Limb (tissue), 2 donors: ENCODE measurements at regions not wholly inside any gene's neighbourhood (a gene's known extent, or its start where the extent isn't known, plus 50 kb on each side); places are given as distances from the start of the nearest gene placed in this dataset.

Experiments
- DNase-seq, 2 donors: peaks; one replicate each; pipeline ENCODE4 v3.0.0-alpha.2; 2016; ENCODE audit errors: extremely low spot score in 2 of 2

DNA sequence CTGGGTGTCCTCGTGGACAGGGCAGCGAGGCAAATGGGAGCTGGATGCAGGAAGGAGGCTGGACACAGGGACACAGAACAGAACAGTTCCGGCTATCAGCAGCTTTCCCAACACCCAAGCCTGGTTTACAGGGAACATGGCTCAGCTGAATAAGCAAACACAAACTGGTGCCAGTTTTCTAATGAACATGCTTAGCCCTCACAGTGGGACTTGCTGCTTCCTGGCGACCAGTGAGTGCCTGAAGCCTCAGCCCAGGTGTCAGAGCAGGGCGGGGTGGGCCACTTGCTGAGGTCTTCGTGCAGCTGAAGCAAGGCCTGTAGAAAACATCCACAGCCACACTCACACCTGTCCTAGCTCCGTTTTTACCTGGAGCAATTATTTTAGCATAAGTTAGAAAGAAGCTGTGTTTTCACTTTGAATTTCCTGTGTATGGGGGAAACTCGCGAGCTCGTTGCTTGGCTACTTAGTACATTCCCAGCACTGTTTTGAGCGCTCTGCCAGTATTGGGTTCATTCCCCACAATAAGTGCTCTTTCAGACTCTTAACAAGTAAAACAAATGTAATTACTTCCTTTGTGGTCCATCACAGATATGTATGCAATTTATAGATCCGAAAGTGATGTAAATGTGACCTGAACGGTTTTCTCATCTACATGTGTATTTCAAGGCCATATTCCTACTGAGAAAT is 261.2 kb upstream of the SHH start:
- no peak for DNase-seq

GRCh38 chr7:156071612-156072011 is 259.3 kb upstream of the SHH start:
- DNase-seq = no peak

GRCh38 chr7:156069891-156070290 is 257.6 kb upstream of the SHH start:
- no peak for DNase-seq

GRCh38 chr7:156067156-156067555 is 254.9 kb upstream of the SHH start:
- DNase-seq = no peak

DNA sequence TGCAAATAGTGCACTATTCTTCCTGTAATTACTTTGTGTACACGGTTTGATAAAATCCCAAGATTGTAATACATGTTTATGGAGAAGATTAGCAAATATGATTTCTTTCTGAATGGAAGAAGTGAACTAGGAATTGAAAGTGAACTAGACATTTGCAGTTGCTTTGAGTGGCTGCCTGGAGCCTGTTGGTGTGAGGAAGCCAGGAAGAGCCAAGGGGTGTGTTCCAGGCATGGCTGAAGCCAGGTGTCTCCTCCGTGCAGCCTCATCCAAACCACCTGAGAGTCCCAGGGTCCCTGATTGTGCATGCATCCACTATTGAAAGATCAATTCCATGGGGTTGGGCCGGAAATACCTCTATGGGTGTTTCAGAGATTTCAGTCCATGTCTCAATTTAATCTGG is 253.1 kb upstream of the SHH start:
- DNase-seq = no peak

- DNase-seq = no peak
Observed at GRCh38 chr7:156064971-156065386, 252.7 kb upstream of the SHH start.

DNA sequence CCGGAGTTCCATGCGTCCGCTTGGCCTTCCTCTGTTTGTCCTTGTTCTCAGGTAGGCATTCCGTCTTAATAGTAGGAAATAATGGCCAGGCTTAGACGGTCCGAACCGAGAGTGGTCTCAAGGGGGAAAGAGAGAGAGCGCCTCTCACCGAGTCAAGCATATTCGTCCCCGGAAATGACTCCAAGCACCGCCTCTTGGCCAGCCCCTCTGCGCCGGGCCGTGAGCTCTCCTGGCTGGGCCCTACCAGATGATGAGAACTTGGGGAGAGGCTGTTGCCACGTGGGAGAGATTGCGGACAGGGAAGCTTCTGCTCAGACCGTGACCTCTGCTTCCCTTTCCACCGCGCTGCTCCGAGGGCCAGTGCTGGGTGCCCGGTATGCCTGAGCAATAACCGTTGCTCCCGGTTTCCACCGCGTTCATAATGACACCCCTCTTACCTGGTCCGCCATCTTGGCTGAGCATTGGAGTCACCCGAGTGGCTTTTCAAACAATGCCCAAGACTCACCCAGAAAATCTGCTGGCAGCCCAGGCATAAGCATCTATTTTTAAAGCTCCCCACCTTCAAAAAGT is 251.1 kb upstream of the SHH start:
- no peak for DNase-seq

DNA sequence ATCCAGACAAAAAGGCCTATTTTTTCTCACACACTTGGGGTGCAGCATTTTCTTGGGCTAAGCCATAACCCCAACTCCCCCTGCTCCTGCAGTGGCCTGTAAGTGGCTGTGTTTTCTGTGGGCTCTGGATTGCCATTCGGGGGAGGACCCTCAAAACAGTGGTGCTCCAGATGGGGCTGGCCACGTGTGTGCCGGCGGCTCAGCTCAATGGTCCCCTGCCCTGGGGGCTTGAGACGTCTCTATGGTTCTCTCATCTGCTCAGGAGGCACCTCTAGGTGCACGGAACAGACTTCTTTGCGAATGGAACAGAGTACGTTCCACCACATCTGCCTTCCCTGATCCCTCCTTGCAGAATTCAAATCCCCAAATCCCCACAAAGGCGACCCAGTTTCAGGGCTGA is 250.0 kb upstream of the SHH start:
- DNase-seq = no peak

DNA sequence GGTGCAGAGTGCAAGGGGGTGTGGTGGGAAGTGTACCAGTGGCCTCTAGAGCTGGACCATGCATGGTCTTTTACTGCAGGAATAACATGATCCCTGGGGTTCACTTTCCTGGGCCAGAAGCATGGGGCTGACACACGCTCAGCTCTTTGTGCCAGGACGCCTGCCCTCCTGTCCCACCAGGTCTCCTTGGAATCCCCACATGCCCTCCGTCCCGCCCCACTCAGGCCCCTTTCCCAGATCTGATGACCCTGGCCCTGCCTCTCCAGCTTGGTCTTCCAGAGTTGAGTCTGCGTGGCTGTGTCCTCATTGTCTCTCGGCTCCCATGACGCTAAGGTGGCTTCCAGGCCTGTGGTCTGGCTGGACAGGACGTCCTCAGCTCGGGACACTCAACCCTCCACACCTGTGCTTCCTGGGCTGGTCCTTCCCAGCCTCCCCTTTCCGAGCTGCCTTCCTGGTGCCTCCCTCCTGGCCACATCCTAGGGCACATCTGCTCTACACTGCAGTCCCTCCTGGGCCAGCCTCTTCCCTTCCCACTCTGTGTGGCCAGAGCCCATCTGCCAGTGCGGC is 249.5 kb upstream of the SHH start:
- DNase-seq = no peak

- DNase-seq = no peak
Observed at GRCh38 chr7:156060925-156061324, 248.7 kb upstream of the SHH start.

- DNase-seq = no peak
Observed at GRCh38 chr7:156059369-156059768, 247.1 kb upstream of the SHH start.

DNA sequence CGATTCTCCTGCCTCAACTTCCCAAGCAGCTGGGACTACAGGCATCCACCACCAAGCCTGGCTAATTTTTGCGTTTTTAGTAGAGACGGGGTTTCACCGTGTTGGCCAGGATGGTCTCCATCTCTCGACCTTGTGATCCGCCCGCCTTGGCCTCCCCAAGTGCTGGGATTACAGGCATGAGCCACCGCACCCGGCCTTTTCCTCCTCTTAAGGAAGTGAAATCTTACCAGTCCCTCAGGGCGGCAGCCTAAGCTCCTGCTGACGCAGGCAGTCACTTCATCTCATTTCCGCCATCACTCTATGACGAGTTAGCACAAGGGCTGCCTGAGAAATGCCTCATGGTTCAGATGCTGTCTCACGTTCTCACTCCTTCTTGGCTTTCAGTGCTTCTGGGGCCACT is 246.0 kb upstream of the SHH start:
- DNase-seq = no peak

DNA sequence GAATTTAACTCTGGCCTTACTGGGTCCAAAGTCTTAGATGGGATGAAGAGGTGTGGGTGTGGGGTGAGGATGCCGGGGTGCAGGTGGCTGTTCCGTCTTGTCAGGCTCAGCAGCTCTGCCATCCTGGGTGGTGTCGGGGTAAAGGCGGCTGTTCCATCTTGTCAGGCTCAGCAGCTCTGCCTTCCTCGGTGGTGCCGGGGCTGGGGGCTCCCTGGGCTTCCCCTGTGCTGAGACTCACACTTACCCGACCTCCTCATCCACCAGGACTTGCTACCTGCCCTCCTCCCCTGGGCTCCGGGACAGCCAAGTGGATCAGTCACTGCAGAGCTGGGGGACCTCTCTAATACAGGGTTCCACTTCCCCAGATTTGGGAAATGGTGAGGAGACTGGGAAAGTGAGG is 244.3 kb upstream of the SHH start:
- no peak for DNase-seq

DNA sequence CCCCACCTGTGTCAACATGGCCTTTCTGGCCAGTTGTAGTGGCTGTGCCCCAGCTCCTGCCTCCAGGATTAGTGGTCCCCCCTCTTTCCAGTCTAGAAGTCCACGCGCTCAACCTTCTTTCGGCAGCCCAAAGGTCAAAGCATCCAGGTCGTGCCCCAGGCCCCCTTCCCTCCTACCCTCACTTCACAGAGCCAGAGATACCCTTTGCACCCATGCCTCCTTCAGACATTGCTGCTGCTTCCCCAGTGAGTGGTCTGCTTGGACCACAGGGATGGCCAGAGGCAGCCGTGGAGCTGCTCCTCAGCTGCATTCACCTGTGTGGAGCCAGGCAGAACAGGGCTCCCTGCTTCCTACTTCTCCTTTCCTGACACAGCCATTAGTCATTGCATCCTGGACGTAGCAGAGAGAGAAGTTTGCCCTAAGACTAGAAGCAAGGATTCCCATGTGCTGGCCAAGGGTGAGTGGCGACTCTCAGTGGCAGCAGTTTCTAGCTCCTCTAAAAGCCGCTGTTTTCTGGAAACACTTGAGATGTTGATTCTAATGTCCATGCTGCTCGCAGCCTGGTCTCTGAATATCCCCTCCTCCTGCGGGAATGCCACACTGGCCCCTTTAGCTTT is 243.1 kb upstream of the SHH start:
- DNase-seq = no peak

DNA sequence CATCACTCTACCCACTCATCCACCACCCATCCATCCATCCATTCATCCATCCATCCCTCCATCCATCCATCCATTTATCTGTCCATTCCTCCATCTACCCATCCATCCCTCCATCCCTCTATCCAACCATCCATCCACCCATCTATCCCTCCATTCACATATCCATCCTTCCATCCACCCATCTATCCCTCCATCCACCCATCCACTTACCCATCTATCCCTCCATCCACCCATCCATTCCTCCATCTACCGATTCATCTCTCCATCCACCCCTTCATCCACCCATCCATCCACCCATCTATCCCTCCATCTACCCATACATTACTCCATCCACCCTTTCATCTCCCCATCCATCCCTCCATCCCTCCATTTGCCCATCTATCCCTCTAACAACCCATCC is 239.6 kb upstream of the SHH start:
- DNase-seq = no peak

- no peak for DNase-seq
Observed at GRCh38 chr7:156050636-156051569, 238.6 kb upstream of the SHH start.

GRCh38 chr7:156049366-156049765 is 237.1 kb upstream of the SHH start:
- no peak for DNase-seq

GRCh38 chr7:156046031-156046560 is 233.8 kb upstream of the SHH start:
- DNase-seq = no peak

DNA sequence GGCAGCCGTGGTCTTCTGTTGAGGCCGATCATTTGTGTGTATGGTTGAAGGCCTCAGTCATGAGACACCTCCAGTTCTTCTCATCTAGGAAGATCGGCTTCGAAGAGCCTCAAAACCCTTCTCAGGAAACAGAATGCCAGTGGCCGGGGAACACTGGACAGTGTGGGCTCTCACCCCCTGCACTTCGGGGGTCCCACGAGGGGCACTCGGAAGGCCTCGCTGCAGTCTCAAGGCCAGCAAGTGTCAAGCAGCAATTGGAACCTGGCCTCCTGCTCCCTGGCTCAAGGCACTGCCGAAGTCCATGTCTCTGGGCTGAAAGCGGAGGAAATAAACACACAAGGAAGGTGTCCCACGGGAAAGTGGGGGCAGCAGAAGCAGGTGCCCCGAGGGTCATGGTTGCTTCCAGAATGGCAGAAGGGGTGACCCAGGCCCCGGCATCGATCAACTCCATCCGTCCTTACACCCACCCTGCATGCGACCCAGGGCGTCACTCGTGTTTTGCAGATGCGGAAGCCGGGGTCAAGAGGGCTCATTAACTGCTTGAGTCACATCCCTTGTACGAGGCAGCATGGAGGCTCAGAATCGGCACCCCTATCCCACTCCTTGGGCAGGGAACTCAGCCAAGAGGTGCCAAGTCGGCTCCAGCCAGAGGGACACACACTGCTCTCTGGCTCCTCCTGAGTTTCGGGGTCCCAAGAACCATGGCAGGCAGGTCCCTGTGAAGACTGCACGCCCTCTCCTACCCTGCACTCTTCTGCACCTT is 231.3 kb upstream of the SHH start:
- no peak for DNase-seq

DNA sequence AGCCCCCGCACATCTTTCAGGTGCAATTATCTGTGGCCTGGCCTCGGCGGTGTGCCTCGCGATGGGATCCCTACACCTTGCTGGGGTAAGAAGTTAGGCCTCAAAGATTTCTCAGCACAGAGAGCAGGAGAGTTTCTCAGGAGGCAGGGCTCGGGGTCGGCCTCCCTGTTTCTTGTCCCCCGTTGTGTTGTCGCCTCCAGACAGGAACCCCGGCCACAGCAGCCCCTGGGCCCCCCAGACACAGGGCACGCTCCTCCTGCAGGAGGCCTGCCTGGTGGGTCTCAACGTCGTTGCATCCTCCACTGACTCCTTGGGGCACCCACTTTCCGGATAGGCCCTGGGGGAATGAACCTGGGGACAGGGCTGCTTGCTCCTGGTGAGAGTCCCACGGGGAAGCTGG is 229.1 kb upstream of the SHH start:
- DNase-seq = no peak
